NCI-H146 treated with DMSO at 0.1 percent for 48 hours (cell line): ENCODE measurements at regions not wholly inside any gene's neighbourhood (a gene's known extent, or its start where the extent isn't known, plus 50 kb on each side); places are given as distances from the start of the nearest gene placed in this dataset.
A peak's percentile ranks its signal among the peaks of the same experiment; 100 is the strongest.
"Not testable (repeated sequence)": the region's sequence is repeated elsewhere in the genome, so short reads cannot be mapped to it uniquely, and the experiment has no call there.

Source experiments
- DNase-seq: peaks from one replicate; lab custom pipeline; 2025; ENCODE audit not compliant: unreplicated experiment; lab: John Stamatoyannopoulos, UW

DNA sequence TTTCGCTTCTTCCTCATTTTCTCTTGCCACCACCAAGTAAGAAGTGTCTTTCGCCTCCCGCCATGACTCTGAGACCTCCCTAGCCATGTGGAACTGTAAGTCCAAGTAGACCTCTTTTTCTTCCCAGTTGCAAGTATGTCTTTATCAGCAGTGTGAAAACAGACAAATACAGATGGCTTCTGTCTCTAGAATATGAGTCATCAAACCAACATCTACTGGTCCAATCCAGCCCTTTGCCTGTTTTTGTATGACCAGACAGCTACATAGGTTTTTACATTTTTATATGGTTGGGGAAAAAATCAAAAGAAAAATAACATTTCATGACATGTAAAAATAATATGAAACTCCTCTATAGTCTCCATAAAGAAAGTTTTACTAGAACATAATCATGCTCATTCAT is 118.7 kb upstream of the PTPRG start:
- no peak for DNase-seq

DNA sequence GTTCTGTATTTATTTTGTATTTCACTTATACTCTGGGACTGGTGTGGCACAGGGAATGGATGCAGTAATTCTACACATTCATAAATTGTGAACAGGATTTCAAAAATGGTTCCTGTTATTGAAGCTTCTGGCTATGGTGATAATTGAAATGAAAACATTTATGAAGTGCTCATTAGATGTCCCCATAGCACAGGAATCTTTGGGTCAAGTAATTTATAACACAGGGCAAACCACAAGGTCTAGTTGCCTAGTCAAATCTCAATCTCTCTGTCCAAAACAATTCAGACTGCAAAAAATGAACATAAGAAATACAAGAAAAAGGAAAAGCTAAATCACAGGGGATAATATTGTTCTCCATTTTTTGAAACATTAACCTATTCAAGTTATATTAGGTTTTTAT is 117.5 kb upstream of the PTPRG start:
- no peak for DNase-seq

DNA sequence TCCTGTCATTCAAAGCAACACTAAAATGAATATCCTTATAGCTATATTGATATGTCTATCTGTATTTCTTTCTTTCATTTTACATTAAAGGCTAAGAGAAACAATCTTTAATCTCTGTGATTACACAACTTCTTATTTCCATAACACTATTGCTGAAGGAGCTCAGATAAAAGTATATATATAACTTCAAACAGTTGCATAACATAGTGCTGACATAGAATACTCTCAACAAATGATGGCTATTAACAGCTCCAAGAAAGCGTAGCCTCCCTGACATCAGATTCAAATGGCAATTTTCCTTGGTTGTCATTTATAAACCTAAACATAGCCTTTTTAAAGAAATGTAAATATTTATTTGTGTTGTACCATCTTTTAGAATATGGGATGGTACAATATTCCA is 116.6 kb upstream of the PTPRG start:
- no peak for DNase-seq

DNA sequence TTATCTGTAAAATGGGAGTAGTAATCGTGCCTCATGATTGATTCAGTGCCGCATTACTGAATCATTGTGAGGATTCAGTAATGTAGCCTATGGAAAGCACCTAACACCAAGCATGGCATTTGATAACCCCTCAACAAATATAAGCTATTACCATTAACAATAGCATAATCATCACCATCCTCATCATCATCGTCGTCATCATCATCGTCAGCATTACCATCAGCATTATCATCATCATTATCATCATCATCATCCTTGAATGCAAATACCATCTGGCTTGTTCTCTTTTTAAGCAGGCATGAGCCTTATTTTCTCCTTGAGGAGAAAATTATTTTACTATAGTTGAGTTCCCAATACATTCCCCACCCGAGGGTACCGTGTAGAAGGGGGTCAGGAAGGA is 115.4 kb upstream of the PTPRG start:
- DNase-seq = no peak

DNA sequence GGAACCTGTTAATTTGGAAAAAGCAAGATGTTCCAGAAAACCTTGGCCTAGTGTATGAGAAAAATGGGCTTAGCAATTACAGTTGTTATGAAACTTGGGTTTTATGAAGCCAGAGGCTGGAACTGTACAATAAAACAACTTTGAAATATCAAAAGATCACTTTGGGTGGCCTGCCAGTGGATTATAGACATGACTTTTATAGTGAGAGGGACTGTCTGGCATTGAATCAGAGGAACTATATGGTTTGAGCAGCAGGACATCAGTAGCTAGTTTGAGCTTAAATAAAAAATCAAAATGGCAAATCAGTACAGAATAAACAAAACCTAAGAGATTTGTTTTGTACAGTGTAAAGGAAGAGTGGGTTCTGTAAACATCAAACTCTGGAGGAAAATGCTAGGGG is 115.0 kb upstream of the PTPRG start:
- DNase-seq = no peak

DNA sequence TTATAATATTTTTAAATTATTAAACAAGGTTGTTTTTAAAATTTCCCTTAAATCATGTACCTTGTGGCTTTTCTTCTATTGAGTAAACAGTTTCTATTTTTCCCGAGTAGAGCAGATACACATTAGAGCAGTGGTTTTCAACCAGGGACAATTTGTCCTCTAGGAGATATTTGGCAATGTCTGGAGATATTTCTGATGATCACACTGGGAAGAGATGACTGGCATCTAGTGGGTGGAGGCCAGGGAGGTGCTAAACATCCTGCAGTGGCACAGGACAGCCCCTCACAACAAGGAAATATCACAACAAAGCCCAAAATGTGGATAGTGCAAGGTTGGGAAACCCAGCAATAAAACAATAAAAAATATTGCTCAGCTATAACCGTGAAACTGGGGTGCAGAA is 113.0 kb upstream of the PTPRG start:
- DNase-seq = no peak

DNA sequence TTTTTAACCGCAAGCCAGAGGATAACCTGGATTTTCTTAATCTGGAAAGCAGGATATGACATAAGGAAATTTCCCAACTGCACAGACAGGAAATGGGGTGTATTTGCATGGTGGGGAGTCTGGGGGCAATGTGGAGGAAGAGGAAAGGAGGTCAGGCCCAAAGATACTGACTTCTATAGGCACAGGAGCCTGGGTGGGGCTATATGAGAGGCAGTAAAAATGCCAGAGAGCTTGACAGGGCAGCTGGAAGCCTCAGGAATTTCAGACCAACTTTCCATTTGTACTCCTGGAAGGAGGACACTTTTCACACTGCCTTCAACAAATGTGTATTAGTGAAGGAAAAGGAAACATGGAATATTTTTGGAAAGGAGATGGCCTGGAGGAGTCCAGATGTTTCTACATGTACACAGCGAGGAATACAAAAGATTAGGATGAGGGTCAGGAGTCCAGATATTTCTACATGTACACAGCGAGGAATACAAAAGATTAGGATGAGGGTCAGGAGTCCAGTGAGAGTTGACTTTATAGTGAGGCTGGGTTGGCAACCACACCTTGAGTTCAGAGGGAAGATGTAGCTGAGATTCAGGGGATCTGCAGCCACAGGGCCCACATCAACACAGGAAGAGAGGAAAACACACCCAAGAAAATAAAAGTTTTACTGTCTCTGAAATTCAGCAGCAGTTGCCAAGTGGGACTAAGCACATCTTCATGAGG is 111.9 kb upstream of the PTPRG start:
- no peak for DNase-seq

DNA sequence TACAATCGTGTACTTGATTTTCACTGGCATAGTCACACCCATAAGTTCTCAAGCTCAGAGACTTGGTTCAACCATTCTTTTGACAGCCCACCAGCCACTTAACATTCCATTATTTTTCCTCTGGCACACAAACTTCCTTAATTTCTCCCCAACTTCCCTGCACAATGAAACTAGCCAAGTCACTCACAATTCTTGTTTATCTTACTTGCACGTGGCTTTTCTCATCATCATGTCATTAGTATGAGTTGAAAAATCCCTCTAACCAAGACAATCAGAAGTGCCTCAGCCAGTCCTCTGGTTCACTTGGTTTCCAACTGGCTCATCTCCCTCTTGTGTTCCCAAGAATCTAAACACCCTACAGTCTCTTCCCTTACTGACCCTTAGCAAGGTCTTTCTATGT is 110.5 kb upstream of the PTPRG start:
- DNase-seq = no peak

DNA sequence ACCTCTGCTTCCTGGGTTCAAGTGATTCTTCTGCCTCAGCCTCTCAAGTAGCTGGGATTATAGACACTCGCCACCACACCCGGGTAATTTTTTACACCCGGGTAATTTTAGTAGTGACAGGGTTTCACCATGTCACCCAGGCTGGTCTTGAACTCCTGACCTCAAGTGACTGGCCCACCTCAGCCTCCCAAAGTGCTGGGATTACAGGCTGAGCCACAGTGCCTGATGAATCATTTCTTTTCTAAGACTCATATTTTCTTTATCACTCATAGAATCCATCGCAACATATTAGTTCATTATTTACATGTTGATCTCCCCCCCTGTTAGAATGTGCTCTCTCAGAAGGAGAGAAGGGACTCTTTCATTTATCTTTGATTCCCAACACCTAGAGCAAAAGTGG is 109.5 kb upstream of the PTPRG start:
- no peak for DNase-seq

DNA sequence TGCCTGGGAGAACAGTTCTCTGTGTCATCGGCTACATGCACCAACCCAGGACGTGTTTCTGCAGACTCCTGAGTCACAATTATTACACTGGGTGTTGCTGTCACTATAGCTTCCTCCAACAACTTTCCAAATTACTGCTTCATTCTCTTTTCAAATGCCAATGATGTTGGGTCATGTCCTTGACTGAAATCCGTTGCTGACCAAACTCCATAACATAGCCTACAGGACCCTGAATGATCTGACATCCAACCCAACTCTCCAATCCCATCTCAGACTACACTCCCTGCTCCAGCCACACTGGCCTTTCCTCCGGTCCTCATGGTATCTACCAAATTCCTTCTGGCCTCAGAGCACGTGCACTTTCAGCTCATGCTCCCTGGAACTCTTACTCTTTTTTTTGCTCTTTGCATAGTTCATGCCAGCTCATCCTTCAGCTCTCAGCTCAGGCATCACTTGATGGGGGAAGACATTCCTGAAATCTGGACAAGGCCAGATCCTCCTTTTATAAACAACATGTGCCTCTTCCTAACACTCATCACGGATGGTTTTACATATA is 108.8 kb upstream of the PTPRG start:
- no peak for DNase-seq

DNA sequence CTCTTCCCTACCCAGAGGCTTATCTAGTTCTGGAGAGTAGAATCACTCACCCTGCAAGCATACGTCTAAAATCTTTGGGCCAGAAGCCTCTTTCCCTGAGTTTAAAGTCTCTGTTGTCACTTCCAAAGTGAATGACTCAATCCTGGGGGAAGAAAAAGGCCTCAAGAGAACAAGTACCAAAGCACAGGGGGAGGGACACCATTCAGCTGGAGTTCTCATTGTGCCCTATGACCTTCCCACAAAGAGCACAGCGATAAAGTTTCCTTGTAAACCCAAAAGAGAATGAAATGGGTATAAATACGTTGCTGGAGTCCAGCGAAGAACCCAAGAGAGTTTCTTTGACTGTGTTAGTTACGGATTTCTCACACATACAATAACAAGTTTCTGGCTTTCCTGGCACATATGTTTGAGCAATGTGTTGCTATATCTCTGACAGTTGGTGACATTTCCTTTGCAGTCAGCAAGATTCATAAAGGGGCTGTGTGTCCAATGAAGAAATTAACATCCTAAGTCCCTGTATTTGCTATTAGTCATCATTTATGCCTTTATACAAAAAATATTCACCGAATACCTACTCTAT is 107.3 kb upstream of the PTPRG start:
- no peak for DNase-seq

DNA sequence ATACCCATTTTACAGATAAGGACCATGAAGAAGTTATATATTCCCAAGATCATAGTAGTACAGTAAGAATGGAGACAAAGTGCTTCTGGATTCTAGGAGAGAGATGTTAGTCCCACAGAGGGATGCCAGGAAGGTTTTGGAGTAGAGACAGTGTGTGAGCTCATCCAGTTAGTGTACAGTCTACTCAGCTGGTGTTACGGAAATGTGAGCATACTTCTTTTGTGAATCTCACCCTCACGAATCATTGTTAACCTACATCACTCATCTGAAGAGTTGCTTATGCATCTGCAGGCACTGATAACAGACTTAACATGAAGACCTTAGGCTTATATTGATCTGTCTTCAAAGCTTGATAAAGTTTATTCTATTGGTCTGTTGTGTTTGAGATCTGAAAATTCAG is 106.6 kb upstream of the PTPRG start:
- DNase-seq = no peak

DNA sequence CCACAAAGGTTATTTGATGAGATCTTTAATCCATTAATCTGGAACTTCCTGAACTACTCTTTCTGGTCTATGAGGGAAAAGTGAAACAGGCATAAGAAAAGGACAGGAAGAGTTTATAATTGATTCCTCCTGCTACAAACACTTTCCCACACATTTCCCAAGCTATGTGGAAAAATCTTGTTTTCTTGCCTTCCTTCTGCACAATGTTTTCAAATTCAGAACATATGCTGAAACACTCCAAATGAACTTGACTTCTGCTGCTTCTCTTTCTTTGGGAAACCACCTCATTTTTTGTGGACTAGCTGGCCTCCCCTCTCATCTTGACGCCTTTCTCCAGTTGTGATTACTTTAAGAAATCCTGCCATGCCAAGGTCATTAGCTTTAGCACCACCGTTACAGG is 100.7 kb upstream of the PTPRG start:
- no peak for DNase-seq

DNA sequence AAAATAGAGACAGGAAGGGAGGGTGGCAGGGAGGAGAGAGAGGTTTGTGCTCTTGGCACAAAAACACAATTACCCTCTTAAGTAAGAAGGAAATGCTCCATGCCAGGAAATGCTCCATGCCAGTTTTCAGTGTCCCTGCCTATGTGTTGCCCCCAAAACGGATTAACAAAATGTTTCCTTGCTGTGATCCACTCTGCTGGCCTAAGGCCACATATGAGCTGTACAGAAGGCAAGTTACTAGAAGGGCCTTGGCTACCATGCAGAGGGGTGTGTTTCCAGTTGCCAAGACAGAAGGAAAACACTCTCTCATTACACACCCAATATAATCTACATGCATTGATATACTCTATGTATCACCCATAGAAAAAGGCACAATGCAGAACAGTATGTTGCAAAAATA is 98.2 kb upstream of the PTPRG start:
- no peak for DNase-seq

DNA sequence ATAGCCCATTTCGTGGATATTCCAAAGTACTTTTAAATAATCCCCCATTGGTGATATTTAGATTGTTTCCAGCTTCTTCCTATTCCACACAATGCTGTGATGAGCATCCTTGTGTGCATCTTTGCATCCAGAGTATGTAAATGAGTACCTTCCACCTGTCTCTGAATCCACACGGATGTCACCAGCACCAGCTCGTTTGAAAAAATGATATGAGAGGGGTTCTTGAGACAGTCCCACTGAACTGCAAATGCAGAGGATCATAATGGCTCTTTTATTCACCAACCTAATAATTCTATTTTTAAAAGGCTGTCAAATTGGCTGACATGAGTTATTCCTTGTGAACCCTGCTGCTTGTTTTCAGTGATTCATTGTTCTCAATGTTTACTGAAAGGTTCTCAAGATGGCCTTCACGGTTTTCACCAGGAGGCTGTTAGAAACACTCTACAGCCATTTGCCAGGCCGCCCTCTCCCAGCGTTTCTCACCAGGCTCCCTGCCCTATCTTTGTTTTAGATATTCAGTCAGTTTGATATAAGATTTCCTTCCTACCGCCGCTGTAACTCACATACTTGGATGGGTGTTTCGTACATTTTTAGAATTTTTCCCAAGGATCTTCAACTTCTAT is 96.7 kb upstream of the PTPRG start:
- DNase-seq = peak; percentile 2

DNA sequence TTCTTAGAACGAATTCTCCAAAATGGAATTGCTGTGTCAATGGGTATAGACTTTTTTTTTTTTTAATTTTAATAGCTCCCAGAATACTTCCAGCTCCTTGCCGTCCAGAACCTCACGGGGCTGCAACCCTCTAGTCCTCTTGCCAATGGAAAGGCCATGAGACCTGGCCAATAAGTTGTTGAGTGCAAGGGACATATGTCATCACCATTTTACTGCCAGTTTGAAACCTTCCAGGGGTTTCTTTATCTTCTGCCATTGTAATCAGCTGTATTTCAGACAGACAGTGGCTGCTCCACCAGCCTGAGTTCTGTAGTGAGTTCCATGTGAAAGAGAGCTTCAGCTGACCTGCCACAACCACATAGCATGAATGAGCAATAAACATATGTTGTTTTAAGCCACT is 95.0 kb upstream of the PTPRG start:
- no peak for DNase-seq

DNA sequence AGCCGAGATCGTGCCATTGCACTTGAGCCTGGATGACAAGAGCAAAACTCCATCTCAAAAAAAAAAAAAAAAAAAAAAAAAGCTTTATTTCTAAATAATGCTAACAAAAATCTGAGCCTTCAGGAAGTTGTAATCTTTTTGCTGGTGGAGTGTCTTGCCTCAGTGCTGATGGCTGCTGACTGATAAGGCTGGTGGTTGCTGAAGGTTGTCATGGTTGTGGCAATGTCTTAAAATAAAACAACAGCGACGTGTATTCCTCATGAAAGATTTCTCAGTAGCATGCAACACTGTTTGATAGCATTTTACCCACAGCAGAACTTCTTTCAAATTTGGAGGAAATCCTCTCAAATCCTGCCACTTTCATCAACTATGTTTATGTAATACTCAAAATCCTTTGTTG is 77.4 kb upstream of the PTPRG start:
- no peak for DNase-seq

DNA sequence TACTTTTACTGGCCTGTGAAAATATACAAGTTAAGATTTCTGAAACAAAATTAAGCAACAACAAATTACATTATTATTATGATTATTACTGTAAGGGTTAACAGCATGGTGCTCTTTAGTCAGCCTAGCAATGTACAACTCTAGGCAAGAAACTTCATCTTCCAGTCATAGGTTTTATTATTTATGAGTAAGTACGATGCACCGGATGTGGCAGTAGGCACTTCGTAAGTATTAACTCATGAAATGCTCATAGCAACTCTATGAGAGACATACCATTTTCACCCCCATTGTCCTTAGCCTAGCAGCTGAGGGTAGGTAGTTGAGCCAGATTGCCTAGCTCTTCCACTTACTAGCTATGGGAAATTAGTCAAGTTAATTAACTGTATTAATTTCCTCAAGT is 68.0 kb upstream of the PTPRG start:
- no peak for DNase-seq

DNA sequence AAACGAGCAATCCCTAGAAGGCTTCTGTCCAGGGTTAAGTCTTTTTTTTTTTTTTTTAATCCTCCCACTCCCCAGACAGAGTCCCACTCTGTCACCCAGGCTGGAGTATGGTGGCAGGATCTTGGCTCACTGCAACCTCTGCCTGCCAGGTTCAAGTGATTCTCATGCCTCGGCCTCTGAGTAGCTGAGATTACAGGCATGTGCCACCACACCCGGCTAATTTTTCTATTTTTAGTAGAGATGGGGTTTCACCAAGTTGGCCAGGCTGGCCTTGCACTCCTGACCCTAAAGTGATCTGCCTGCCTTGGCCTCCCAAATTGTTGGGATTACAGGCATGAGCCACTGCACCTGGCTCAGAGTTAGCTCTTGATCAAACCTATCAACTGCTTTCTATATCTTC is 67.1 kb upstream of the PTPRG start:
- not testable (repeated sequence) for DNase-seq

DNA sequence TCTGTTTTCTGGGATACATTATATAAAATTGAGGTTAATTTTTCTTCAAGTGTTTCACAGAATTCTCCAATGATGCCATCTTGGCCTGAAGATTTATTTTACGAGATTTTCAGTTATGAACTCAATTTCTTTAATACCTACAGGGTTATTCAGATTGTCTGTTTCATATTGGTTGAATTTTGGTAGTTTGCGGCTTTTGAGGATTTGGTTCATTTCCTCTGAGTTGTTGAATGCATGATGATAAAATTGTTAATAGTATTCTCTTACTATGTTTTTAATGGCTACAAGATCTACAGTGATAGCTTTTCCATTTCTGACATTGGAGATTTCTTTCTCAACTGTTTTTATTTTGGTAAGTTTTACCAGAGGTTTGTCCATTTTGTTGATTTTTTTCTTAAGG is 63.9 kb upstream of the PTPRG start:
- DNase-seq = no peak

DNA sequence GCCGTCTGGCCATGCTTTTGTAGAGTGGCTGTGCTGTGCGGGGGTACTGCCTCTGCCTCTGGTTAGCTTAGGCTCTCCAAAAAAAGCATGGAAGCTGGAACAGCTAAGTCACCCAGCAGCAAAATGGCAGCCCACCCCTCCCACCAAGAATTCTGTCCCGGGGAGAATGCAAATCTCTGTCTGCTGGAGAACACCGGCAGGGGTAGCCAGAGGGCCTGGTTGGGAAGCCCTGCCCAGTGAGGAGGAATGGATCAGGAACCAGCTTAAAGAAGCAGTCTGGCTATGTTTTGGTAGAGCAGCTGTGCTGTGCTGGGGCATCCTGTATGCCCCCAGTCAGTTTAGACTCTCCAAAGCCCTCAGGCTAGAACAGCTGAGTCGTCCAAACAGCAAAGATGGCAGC is 56.2 kb upstream of the PTPRG start:
- no peak for DNase-seq

DNA sequence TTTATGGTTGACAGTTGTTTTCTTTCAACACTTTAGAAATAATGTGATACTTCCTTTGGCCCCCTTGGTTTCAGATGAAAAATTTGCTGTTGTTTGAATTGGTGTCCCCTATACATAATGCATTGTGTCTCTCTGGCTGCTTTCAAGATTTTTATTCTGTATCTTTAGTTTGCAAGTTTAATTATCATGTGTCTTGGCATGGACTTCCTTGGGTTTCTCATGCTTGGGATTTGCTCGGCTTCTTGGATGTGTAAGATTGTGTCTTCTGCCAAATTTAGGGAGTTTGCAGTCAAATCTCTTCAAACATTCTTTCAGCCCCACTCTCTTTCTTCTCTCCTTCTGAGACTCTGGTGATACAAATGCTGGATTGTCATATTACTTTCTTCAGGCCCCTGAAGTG is 53.4 kb upstream of the PTPRG start:
- DNase-seq = no peak
